Liver (tissue), 8 donors: ENCODE measurements at regions not wholly inside any gene's neighbourhood (a gene's known extent, or its start where the extent isn't known, plus 50 kb on each side); places are given as distances from the start of the nearest gene placed in this dataset.

Experiments
- DNase-seq: peaks from one replicate; pipeline ENCODE4 v3.0.0-alpha.2; 2017; ENCODE audit warnings: low spot score
- H3K27ac ChIP-seq, 2 donors: one replicate each; pipeline ENCODE4 v1.7.0; 2013; ENCODE audit warnings: inconsistent platforms in 2 of 2, low read length in 2 of 2, control low read depth in 1 of 2, low read depth in 1 of 2, mild to moderate bottlenecking in 1 of 2
- H3K27me3 ChIP-seq, 4 donors: one replicate each; pipeline versions ENCODE4 v1.6.1 to v1.7.0; 2013; ENCODE audit warnings: low read length in 3 of 4, inconsistent platforms in 1 of 4, mild to moderate bottlenecking in 1 of 4, moderate library complexity in 1 of 4; ENCODE audit not compliant: control insufficient read depth in 4 of 4, insufficient read depth in 4 of 4
- H3K36me3 ChIP-seq, 4 donors: one replicate each; pipeline versions ENCODE4 v1.6.1 to v1.7.0; 2013; ENCODE audit warnings: low read length in 3 of 4, mild to moderate bottlenecking in 3 of 4, low read depth in 1 of 4, moderate library complexity in 1 of 4; ENCODE audit not compliant: control insufficient read depth in 4 of 4, insufficient read depth in 3 of 4
- H3K4me1 ChIP-seq, 4 donors: one replicate each; pipeline versions ENCODE4 v1.6.1 to v1.7.0; 2013; ENCODE audit warnings: low read length in 3 of 4, mild to moderate bottlenecking in 3 of 4, moderate library complexity in 1 of 4; ENCODE audit not compliant: control insufficient read depth in 4 of 4, insufficient read depth in 4 of 4
- H3K4me3 ChIP-seq, 3 donors: one replicate each; pipeline versions ENCODE4 v1.6.1 to v1.7.0; 2013; ENCODE audit warnings: low read length in 3 of 3, control low read depth in 1 of 3, low read depth in 1 of 3, mild to moderate bottlenecking in 1 of 3
- H3K9ac ChIP-seq, 2 donors: one replicate each; pipeline ENCODE4 v1.7.0; 2013; ENCODE audit warnings: low read length in 2 of 2, mild to moderate bottlenecking in 2 of 2, moderate library complexity in 2 of 2, control low read depth in 1 of 2, low read depth in 1 of 2
- H3K9me3 ChIP-seq, 4 donors: one replicate each; pipeline versions ENCODE4 v1.6.1 to v1.7.0; 2013; ENCODE audit warnings: low read length in 3 of 4; ENCODE audit not compliant: control insufficient read depth in 4 of 4
- CTCF ChIP-seq: fragments of 150-350 bp; IDR thresholded peaks from 2 replicates; pipeline ENCODE4 v1.5.1; 2017; ENCODE audit warnings: improper control_type of control experiment, low read depth, low read length; ENCODE audit not compliant: missing input control
- EGR1 ChIP-seq, 2 donors: IDR thresholded peaks; 2 replicates each; pipeline ENCODE4 v1.6.1; 2016 to 2018; ENCODE audit warnings: antibody characterized with exemption in 2 of 2, low read depth in 2 of 2
- FOXA1 ChIP-seq: IDR thresholded peaks from 2 replicates; pipeline ENCODE4 v1.6.1; 2016; ENCODE audit warnings: antibody characterized with exemption
- FOXA2 ChIP-seq: IDR thresholded peaks from 2 replicates; pipeline ENCODE4 v1.6.1; 2016; ENCODE audit warnings: antibody characterized with exemption
- GABPA ChIP-seq, 2 donors: IDR thresholded peaks in 1 of 2; conservative IDR thresholded peaks in 1 of 2; 2 replicates each; pipeline ENCODE4 v1.6.1; 2016; ENCODE audit warnings: antibody characterized with exemption in 2 of 2, mild to moderate bottlenecking in 1 of 2, moderate library complexity in 1 of 2
- HNF4A ChIP-seq, 2 donors: conservative IDR thresholded peaks; 2 replicates each; pipeline ENCODE4 v1.6.1; 2016; ENCODE audit warnings: antibody characterized with exemption in 2 of 2, mild to moderate bottlenecking in 2 of 2
- HNF4G ChIP-seq: IDR thresholded peaks from 2 replicates; pipeline ENCODE4 v1.6.1; 2016; ENCODE audit warnings: antibody characterized with exemption
- JUND ChIP-seq, 2 donors: IDR thresholded peaks; 2 replicates each; pipeline ENCODE4 v1.6.1; 2016; ENCODE audit warnings: antibody characterized with exemption in 2 of 2
- MAX ChIP-seq: IDR thresholded peaks from 2 replicates; pipeline ENCODE4 v1.6.1; 2016; ENCODE audit warnings: antibody characterized with exemption
- NR2F2 ChIP-seq: IDR thresholded peaks from 2 replicates; pipeline ENCODE4 v1.6.1; 2016; ENCODE audit warnings: antibody characterized with exemption
- RAD21 ChIP-seq, 2 donors: IDR thresholded peaks; 2 replicates each; pipeline ENCODE4 v1.6.1; 2016; ENCODE audit warnings: antibody characterized with exemption in 2 of 2, mild to moderate bottlenecking in 2 of 2
- RXRA ChIP-seq, 2 donors: IDR thresholded peaks; 2 replicates each; pipeline ENCODE4 v1.6.1; 2017 to 2018; ENCODE audit warnings: antibody characterized with exemption in 2 of 2, mild to moderate bottlenecking in 1 of 2
- SP1 ChIP-seq: IDR thresholded peaks from 2 replicates; pipeline ENCODE4 v1.6.1; 2018; ENCODE audit warnings: antibody characterized with exemption, mild to moderate bottlenecking
- TAF1 ChIP-seq: conservative IDR thresholded peaks from 2 replicates; pipeline ENCODE4 v1.6.1; 2016; ENCODE audit warnings: antibody characterized with exemption, mild to moderate bottlenecking
- YY1 ChIP-seq: IDR thresholded peaks from 2 replicates; pipeline ENCODE4 v1.6.1; 2016; ENCODE audit warnings: antibody characterized with exemption, mild to moderate bottlenecking
- ZBTB33 ChIP-seq: IDR thresholded peaks from 2 replicates; pipeline ENCODE4 v1.6.1; 2016; ENCODE audit warnings: antibody characterized with exemption
- WGBS: extraction: QIAGEN DNeasy Blood & Tissue Kit; methylation state at CpG from one replicate; pipeline ENCODE4 v1.1.7; 2013; 5-methylcytosine and 5-hydroxymethylcytosine counted together
- TF ChIP-seq, protein P1 (sequence below): IDR thresholded peaks from 2 replicates; pipeline ENCODE4 v1.6.1; 2016; ENCODE audit warnings: antibody characterized with exemption, mild to moderate bottlenecking
- TF ChIP-seq, protein P2 (sequence below): IDR thresholded peaks from 2 replicates; pipeline ENCODE4 v1.6.1; 2016; ENCODE audit warnings: antibody characterized with exemption
- donor health status: healthy.
- donor health status: healthy.
- donor health status: healthy.
- donor health status: healthy.
- donor health status: healthy.

- H3K36me3 ChIP-seq, result no peaks in the 10 kb centered on the region
- TF ChIP-seq HNF4G (no peak), FOXA1 (no peak), TAF1 (no peak), EGR1 (IDR thresholded peaks at IDR 0.05; ENCODE audit: low read depth in 2 of 2) (no peak), SP1 (no peak), FOXA2 (no peak), MAX (no peak), GABPA (IDR thresholded peaks at IDR 0.05 in 1 of 2, conservative IDR thresholded peaks at IDR 0.05 in 1 of 2) (no peak), RXRA (IDR thresholded peaks at IDR 0.05) (no peak), HNF4A (conservative IDR thresholded peaks at IDR 0.05) (no peak)
- TF ChIP-seq, protein P1, sequence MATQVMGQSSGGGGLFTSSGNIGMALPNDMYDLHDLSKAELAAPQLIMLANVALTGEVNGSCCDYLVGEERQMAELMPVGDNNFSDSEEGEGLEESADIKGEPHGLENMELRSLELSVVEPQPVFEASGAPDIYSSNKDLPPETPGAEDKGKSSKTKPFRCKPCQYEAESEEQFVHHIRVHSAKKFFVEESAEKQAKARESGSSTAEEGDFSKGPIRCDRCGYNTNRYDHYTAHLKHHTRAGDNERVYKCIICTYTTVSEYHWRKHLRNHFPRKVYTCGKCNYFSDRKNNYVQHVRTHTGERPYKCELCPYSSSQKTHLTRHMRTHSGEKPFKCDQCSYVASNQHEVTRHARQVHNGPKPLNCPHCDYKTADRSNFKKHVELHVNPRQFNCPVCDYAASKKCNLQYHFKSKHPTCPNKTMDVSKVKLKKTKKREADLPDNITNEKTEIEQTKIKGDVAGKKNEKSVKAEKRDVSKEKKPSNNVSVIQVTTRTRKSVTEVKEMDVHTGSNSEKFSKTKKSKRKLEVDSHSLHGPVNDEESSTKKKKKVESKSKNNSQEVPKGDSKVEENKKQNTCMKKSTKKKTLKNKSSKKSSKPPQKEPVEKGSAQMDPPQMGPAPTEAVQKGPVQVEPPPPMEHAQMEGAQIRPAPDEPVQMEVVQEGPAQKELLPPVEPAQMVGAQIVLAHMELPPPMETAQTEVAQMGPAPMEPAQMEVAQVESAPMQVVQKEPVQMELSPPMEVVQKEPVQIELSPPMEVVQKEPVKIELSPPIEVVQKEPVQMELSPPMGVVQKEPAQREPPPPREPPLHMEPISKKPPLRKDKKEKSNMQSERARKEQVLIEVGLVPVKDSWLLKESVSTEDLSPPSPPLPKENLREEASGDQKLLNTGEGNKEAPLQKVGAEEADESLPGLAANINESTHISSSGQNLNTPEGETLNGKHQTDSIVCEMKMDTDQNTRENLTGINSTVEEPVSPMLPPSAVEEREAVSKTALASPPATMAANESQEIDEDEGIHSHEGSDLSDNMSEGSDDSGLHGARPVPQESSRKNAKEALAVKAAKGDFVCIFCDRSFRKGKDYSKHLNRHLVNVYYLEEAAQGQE, result no peak
- 37% methylated on average over 3 of the region's 3 CpGs for WGBS
- no peaks in the 10 kb centered on the region for H3K27me3 ChIP-seq
- no peak overlapping the region for H3K9ac ChIP-seq
- DNase-seq, result no peak
- no peaks in the 10 kb centered on the region for H3K4me1 ChIP-seq
- H3K27ac ChIP-seq, result no peak overlapping the region
- H3K4me3 ChIP-seq, result no peak overlapping the region
- no peaks in the 10 kb centered on the region for H3K9me3 ChIP-seq
These were observed 124.2 kb upstream of the B3GALT2 start for GRCh38 chr1:193310564-193310963.

DNA sequence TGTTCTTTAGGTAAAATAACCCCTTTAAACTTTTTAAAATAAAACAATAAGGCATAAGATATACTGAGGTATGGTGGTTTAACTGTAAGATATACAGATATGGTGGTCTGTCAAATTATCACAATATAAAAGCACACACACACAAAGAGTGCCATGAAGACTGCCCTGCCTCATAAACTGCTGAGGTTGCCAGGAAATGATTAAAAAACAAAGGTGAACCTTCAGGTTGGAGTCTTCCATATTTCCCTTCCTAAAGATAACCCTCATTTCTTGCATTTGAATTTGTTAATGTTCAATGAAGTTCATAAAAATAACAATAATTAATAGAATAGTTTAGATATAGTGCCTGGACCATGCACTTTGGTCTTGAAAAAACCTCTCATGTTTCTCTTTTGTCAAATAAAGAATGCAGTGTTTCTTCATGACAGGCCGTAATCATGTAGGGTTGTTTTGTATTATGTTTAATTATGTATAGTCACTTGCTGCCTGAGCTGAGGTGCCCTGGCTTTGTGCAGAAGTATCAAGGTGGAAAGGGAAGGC is 123.6 kb upstream of the B3GALT2 start:
- Histone ChIP-seq H3K9ac (no peak overlapping the region), H3K4me1 (no peaks in the 10 kb centered on the region), H3K4me3 (no peak overlapping the region), H3K9me3 (no peaks in the 10 kb centered on the region), H3K27ac (no peak overlapping the region), H3K36me3 (no peaks in the 10 kb centered on the region), H3K27me3 (no peaks in the 10 kb centered on the region)
- TF ChIP-seq FOXA2 (no peak), FOXA1 (no peak), EGR1 (IDR thresholded peaks at IDR 0.05; ENCODE audit: low read depth in 2 of 2) (no peak), NR2F2 (no peak), SP1 (no peak), ZBTB33 (no peak), GABPA (IDR thresholded peaks at IDR 0.05 in 1 of 2, conservative IDR thresholded peaks at IDR 0.05 in 1 of 2) (no peak), TAF1 (no peak), MAX (no peak), HNF4A (conservative IDR thresholded peaks at IDR 0.05) (no peak), RXRA (IDR thresholded peaks at IDR 0.05) (no peak), HNF4G (no peak), RAD21 (IDR thresholded peaks at IDR 0.05) (no peak), YY1 (no peak), CTCF (no peak), JUND (IDR thresholded peaks at IDR 0.05) (no peak)
- TF ChIP-seq, protein P2, sequence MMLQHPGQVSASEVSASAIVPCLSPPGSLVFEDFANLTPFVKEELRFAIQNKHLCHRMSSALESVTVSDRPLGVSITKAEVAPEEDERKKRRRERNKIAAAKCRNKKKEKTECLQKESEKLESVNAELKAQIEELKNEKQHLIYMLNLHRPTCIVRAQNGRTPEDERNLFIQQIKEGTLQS, result no peak
- TF ChIP-seq, protein P1, result no peak
- DNase-seq, result no peak
- WGBS, result 84% methylated on average over 1 of the region's 1 CpG
